Astrocyte (in vitro differentiated cells and primary cell): ENCODE measurements at regions not wholly inside any gene's neighbourhood (a gene's known extent, or its start where the extent isn't known, plus 50 kb on each side); places are given as distances from the start of the nearest gene placed in this dataset.

ENCODE experiments used
- EZH2 ChIP-seq: IDR thresholded peaks from 2 replicates; pipeline ENCODE4 v1.6.1; 2012; ENCODE audit warnings: mild to moderate bottlenecking, low read length, inconsistent platforms; ENCODE audit not compliant: insufficient read depth
- TF ChIP-seq, protein P1 (sequence below): IDR thresholded peaks from 2 replicates; pipeline ENCODE4 v1.5.1; 2011; ENCODE audit warnings: low read depth, mild to moderate bottlenecking, inconsistent platforms, low read length, moderate library complexity; ENCODE audit not compliant: insufficient read depth

DNA sequence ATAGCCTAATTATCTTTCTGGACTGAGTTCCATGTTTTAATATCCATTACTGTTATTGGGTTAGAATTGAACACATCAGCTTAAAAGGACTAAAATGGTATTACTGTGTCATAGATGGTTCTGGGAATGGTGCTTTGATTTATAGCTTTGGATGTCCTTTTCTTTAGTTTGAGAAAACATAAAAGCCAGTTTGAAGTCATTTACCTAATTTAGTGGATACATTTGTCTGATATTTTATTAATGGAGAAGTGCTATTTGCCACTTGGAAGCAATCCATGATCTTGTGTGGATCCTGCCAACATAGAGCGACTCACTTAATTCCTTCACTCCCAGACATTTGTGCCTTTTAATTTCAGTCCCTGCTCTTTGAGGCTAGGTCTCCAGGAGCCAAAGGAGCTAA, 212.4 kb upstream of the PACRGL start:
- no peak for TF ChIP-seq EZH2
- TF ChIP-seq, protein P1, sequence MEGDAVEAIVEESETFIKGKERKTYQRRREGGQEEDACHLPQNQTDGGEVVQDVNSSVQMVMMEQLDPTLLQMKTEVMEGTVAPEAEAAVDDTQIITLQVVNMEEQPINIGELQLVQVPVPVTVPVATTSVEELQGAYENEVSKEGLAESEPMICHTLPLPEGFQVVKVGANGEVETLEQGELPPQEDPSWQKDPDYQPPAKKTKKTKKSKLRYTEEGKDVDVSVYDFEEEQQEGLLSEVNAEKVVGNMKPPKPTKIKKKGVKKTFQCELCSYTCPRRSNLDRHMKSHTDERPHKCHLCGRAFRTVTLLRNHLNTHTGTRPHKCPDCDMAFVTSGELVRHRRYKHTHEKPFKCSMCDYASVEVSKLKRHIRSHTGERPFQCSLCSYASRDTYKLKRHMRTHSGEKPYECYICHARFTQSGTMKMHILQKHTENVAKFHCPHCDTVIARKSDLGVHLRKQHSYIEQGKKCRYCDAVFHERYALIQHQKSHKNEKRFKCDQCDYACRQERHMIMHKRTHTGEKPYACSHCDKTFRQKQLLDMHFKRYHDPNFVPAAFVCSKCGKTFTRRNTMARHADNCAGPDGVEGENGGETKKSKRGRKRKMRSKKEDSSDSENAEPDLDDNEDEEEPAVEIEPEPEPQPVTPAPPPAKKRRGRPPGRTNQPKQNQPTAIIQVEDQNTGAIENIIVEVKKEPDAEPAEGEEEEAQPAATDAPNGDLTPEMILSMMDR: no peak
